ENCODE measurements at regions not wholly inside any gene's neighbourhood (a gene's known extent, or its start where the extent isn't known, plus 50 kb on each side); places are given as distances from the start of the nearest gene placed in this dataset.

GRCh38 chr2:117745537-117745936 is 69.0 kb upstream of the DDX18 start:
- no peak for TF ChIP-seq CTCF (conservative IDR thresholded peaks at IDR 0.05 in 1 of 2, IDR thresholded peaks at IDR 0.05 in 1 of 2; ENCODE audit: low read depth in 1 of 2, low read length in 2 of 2)
- no peak for TF ChIP-seq EZH2 (IDR thresholded peaks at IDR 0.05; ENCODE audit: low read length, missing control alignments)

Data from fibroblast of lung (primary cell).